ENCODE measurements at regions not wholly inside any gene's neighbourhood (a gene's known extent, or its start where the extent isn't known, plus 50 kb on each side); places are given as distances from the start of the nearest gene placed in this dataset.

- no peaks in the 10 kb centered on the region for H3K9me3 ChIP-seq (ENCODE audit: low read length)
- H3K27me3 ChIP-seq (ENCODE audit: insufficient read depth, low read length, poor library complexity, severe bottlenecking), result no peaks in the 10 kb centered on the region
- no peak overlapping the region for H3K27ac ChIP-seq (ENCODE audit: low read depth, low read length)
- DNase-seq, result no peak
- CTCF ChIA-PET, result no interaction called here
- Mint-ChIP-seq H3K4me3 (peak overlapping the region in 1 of 7 donors; percentile 9), H3K4me1 (no peaks in the 10 kb centered on the region), H3K36me3 (peaks cover 0 to 1% (median 0%) of the 10 kb centered on the region in 3 donors), H3K27ac (no peak overlapping the region), H3K9me3 (peaks cover 5 to 14% (median 8%) of the 10 kb centered on the region in 5 donors), H3K27me3 (no peaks in the 10 kb centered on the region)
- no peak overlapping the region for H3K4me3 ChIP-seq (ENCODE audit: low read length)
- no peaks in the 10 kb centered on the region for H3K4me1 ChIP-seq (ENCODE audit: insufficient read depth, low read length)
- POLR2A ChIA-PET, result no interaction called here
- no peaks in the 10 kb centered on the region for H3K36me3 ChIP-seq (ENCODE audit: insufficient read depth, low read length)
Measured at GRCh38 chr4:126172126-126172525, 857.4 kb downstream of the FAT4 start.

DNA sequence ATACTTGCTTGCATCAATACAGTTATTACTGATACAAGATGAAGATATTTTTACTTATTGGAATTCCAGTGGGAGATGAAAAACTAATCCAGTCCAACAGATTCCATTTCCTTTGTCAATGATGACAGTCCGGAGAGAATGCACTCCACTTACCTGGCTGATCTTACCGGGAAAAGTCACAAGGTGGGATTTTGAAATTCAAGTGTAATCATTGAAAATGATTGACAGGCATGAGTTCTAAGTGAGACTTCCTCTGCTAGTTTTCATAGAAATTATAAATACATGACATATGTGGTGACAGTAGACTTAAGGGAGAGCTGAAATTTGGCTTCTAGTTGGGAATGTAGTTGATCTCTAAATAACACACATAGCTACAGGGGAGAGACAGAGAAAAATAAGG lies 859.9 kb downstream of the FAT4 start:
- Histone ChIP-seq H3K4me1 (ENCODE audit: insufficient read depth, low read length) (no peaks in the 10 kb centered on the region), H3K9me3 (ENCODE audit: low read length) (no peaks in the 10 kb centered on the region), H3K27me3 (ENCODE audit: insufficient read depth, low read length, poor library complexity, severe bottlenecking) (no peaks in the 10 kb centered on the region), H3K4me3 (ENCODE audit: low read length) (no peak overlapping the region), H3K27ac (ENCODE audit: low read depth, low read length) (no peak overlapping the region), H3K36me3 (ENCODE audit: insufficient read depth, low read length) (no peaks in the 10 kb centered on the region)
- H3K27ac Mint-ChIP-seq, result no peak overlapping the region
- ChIA-PET CTCF (no interaction called here), POLR2A (no interaction called here)
- no peaks in the 10 kb centered on the region for H3K4me1 Mint-ChIP-seq
- peaks cover 2 to 18% (median 11%) of the 10 kb centered on the region in 5 donors for H3K9me3 Mint-ChIP-seq
- no peak overlapping the region for H3K4me3 Mint-ChIP-seq
- no peaks in the 10 kb centered on the region for H3K27me3 Mint-ChIP-seq
- peaks cover 0 to 1% (median 0%) of the 10 kb centered on the region in 3 donors for H3K36me3 Mint-ChIP-seq
- no peak for DNase-seq

DNA sequence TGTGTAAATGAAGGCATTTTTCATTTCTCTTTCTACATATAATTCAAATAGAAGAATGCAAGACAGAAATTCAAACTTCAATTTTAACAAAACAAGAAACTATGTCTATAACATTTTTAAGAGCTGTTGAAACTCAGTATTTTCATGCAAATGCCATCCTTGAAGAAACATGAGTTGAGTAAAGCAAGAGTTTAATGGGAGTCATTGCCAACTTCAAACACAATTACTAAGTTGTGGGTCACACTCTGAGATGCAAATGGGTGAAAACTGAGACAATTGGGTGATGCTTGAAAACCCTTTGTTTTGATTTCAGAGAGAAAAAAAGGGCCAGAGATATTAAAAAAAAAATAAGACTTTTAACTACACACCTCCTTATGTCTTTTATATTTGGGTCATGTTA lies 865.9 kb downstream of the FAT4 start:
- ChIA-PET POLR2A (no interaction called here), CTCF (no interaction called here)
- Mint-ChIP-seq H3K27me3 (no peaks in the 10 kb centered on the region), H3K27ac (no peak overlapping the region), H3K4me3 (no peak overlapping the region), H3K36me3 (peaks cover 0 to 1% (median 0%) of the 10 kb centered on the region in 3 donors), H3K9me3 (peaks cover 6 to 19% (median 9%) of the 10 kb centered on the region in 5 donors), H3K4me1 (no peaks in the 10 kb centered on the region)
- no peaks in the 10 kb centered on the region for H3K36me3 ChIP-seq (ENCODE audit: insufficient read depth, low read length)
- DNase-seq, result no peak
- H3K27ac ChIP-seq (ENCODE audit: low read depth, low read length), result no peak overlapping the region
- no peaks in the 10 kb centered on the region for H3K9me3 ChIP-seq (ENCODE audit: low read length)
- no peaks in the 10 kb centered on the region for H3K27me3 ChIP-seq (ENCODE audit: insufficient read depth, low read length, poor library complexity, severe bottlenecking)
- H3K4me1 ChIP-seq (ENCODE audit: insufficient read depth, low read length), result no peaks in the 10 kb centered on the region
- no peak overlapping the region for H3K4me3 ChIP-seq (ENCODE audit: low read length)

DNA sequence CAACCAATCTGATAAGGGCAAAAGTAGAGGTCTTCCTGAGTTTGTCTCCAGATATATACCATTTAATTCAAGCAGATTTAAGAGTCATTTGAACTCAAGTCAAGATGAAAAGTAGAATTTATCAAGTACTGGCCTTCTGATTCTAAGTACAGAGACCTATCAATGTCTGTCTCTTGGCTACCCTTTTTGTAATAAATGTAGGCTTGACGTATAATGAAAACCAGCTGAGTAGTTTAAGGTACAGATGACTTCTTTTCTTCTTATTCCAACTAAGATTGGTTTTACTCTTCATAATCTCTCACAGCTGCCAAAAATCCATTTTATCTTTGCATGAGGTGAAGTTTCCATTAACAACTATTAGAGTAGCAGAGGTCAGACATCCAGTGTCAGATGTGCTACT lies 867.6 kb downstream of the FAT4 start:
- Histone ChIP-seq H3K9me3 (ENCODE audit: low read length) (no peaks in the 10 kb centered on the region), H3K4me3 (ENCODE audit: low read length) (no peak overlapping the region), H3K36me3 (ENCODE audit: insufficient read depth, low read length) (no peaks in the 10 kb centered on the region), H3K4me1 (ENCODE audit: insufficient read depth, low read length) (no peaks in the 10 kb centered on the region), H3K27me3 (ENCODE audit: insufficient read depth, low read length, poor library complexity, severe bottlenecking) (no peaks in the 10 kb centered on the region), H3K27ac (ENCODE audit: low read depth, low read length) (no peak overlapping the region)
- ChIA-PET CTCF (no interaction called here), POLR2A (no interaction called here)
- no peak overlapping the region for H3K4me3 Mint-ChIP-seq
- peaks cover 4 to 19% (median 9%) of the 10 kb centered on the region in 5 donors for H3K9me3 Mint-ChIP-seq
- no peaks in the 10 kb centered on the region for H3K27me3 Mint-ChIP-seq
- no peak for DNase-seq
- H3K36me3 Mint-ChIP-seq, result no peaks in the 10 kb centered on the region
- H3K27ac Mint-ChIP-seq, result no peak overlapping the region
- H3K4me1 Mint-ChIP-seq, result no peaks in the 10 kb centered on the region

- CTCF ChIA-PET, result no interaction called here
- Histone ChIP-seq H3K9me3 (ENCODE audit: low read length) (no peaks in the 10 kb centered on the region), H3K27ac (ENCODE audit: low read depth, low read length) (no peak overlapping the region), H3K4me3 (ENCODE audit: low read length) (no peak overlapping the region), H3K27me3 (ENCODE audit: insufficient read depth, low read length, poor library complexity, severe bottlenecking) (no peaks in the 10 kb centered on the region), H3K4me1 (ENCODE audit: insufficient read depth, low read length) (no peaks in the 10 kb centered on the region), H3K36me3 (ENCODE audit: insufficient read depth, low read length) (no peaks in the 10 kb centered on the region)
- peaks cover 4 to 19% (median 9%) of the 10 kb centered on the region in 5 donors for H3K9me3 Mint-ChIP-seq
- H3K36me3 Mint-ChIP-seq, result no peaks in the 10 kb centered on the region
- H3K27ac Mint-ChIP-seq, result no peak overlapping the region
- DNase-seq, result no peak
- no peaks in the 10 kb centered on the region for H3K4me1 Mint-ChIP-seq
- no peaks in the 10 kb centered on the region for H3K27me3 Mint-ChIP-seq
- H3K4me3 Mint-ChIP-seq, result no peak overlapping the region
- POLR2A ChIA-PET, result no interaction called here
Measured at GRCh38 chr4:126182786-126183185, 868.0 kb downstream of the FAT4 start.

DNA sequence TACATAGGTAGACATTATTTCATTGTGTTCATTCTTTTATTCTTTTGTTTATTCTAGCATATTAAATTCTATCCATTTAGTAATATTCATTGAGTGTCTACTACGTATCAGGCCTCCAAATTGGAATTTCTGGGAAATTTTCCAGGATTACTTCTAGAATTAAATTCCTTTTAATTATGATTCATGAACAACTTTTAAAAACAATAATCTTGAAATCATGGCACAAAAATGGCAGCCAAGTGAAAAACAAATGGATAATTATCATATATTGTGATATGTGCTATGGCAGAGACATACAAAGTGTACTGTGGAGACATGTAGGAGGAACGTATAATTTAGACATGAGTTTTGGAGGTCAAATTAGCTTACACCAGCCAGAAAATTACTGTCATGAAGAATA lies 868.5 kb downstream of the FAT4 start:
- H3K27me3 Mint-ChIP-seq, result no peaks in the 10 kb centered on the region
- Histone ChIP-seq H3K27me3 (ENCODE audit: insufficient read depth, low read length, poor library complexity, severe bottlenecking) (no peaks in the 10 kb centered on the region), H3K27ac (ENCODE audit: low read depth, low read length) (no peak overlapping the region), H3K9me3 (ENCODE audit: low read length) (no peaks in the 10 kb centered on the region), H3K36me3 (ENCODE audit: insufficient read depth, low read length) (no peaks in the 10 kb centered on the region), H3K4me3 (ENCODE audit: low read length) (no peak overlapping the region), H3K4me1 (ENCODE audit: insufficient read depth, low read length) (no peaks in the 10 kb centered on the region)
- no peaks in the 10 kb centered on the region for H3K4me1 Mint-ChIP-seq
- H3K27ac Mint-ChIP-seq, result no peak overlapping the region
- ChIA-PET POLR2A (no interaction called here), CTCF (no interaction called here)
- H3K4me3 Mint-ChIP-seq, result no peak overlapping the region
- DNase-seq, result no peak
- peaks cover 4 to 17% (median 9%) of the 10 kb centered on the region in 5 donors for H3K9me3 Mint-ChIP-seq
- no peaks in the 10 kb centered on the region for H3K36me3 Mint-ChIP-seq

DNA sequence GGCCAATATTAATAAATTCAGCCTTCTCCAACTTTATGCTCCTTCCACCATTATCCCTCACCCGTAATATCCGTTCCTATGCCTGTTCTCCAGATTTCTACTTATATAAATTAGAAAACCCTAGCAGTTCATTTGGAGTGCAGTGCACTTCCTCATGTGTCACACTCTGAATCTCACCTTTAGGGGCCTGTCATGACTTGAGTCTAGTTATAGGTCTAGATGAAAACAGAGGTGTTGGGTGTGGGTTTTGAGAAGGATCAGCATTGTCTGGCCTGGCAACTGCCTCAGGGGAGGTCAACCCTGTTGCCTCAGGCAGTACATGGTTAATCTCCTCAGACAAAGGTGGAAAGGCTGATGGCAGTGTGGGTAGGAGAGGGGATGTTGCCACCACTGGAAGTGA lies 876.8 kb downstream of the FAT4 start:
- POLR2A ChIA-PET, result no interaction called here

DNA sequence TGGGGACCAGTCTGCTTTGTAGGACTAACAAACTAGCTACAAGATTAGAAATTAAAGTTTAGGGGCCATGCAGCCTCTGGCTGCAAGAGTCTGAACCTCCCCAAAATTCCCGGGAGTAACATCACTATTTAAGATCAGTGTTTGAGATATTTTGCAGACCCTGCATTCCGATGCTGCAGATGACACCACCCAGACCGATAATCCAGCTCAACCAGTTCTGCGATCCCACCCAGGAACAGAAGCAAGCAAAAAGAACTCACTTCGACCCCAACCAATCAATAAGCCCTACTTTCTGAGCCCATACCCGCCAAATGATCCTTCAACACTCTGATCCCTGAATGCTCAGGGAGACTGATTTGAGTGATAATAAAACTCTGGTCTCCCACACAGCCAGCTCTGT lies 877.8 kb downstream of the FAT4 start:
- no peaks in the 10 kb centered on the region for H3K4me1 ChIP-seq (ENCODE audit: insufficient read depth, low read length)
- Mint-ChIP-seq H3K9me3 (peaks cover 6 to 17% (median 13%) of the 10 kb centered on the region in 5 donors), H3K36me3 (no peaks in the 10 kb centered on the region), H3K4me3 (no peak overlapping the region), H3K4me1 (no peaks in the 10 kb centered on the region), H3K27me3 (no peaks in the 10 kb centered on the region), H3K27ac (no peak overlapping the region)
- CTCF ChIA-PET, result no interaction called here
- no peaks in the 10 kb centered on the region for H3K9me3 ChIP-seq (ENCODE audit: low read length)
- no peaks in the 10 kb centered on the region for H3K27me3 ChIP-seq (ENCODE audit: insufficient read depth, low read length, poor library complexity, severe bottlenecking)
- DNase-seq, result no peak
- H3K27ac ChIP-seq (ENCODE audit: low read depth, low read length), result no peak overlapping the region
- no peaks in the 10 kb centered on the region for H3K36me3 ChIP-seq (ENCODE audit: insufficient read depth, low read length)
- H3K4me3 ChIP-seq (ENCODE audit: low read length), result no peak overlapping the region
- POLR2A ChIA-PET, result no interaction called here

More for the DNA sequence above, 876.8 kb downstream of the FAT4 start:
- H3K4me1 ChIP-seq (ENCODE audit: insufficient read depth, low read length), result no peaks in the 10 kb centered on the region
- no peaks in the 10 kb centered on the region for H3K36me3 ChIP-seq (ENCODE audit: insufficient read depth, low read length)
- CTCF ChIA-PET, result no interaction called here
- H3K4me3 ChIP-seq (ENCODE audit: low read length), result no peak overlapping the region
- Mint-ChIP-seq H3K36me3 (no peaks in the 10 kb centered on the region), H3K4me1 (no peaks in the 10 kb centered on the region), H3K27me3 (no peaks in the 10 kb centered on the region), H3K27ac (no peak overlapping the region), H3K9me3 (peaks cover 4 to 14% (median 14%) of the 10 kb centered on the region in 5 donors), H3K4me3 (no peak overlapping the region)
- no peak for DNase-seq
- H3K9me3 ChIP-seq (ENCODE audit: low read length), result no peaks in the 10 kb centered on the region
- H3K27me3 ChIP-seq (ENCODE audit: insufficient read depth, low read length, poor library complexity, severe bottlenecking), result no peaks in the 10 kb centered on the region
- no peak overlapping the region for H3K27ac ChIP-seq (ENCODE audit: low read depth, low read length)
